ENCODE measurements at regions not wholly inside any gene's neighbourhood (a gene's known extent, or its start where the extent isn't known, plus 50 kb on each side); places are given as distances from the start of the nearest gene placed in this dataset.

DNA sequence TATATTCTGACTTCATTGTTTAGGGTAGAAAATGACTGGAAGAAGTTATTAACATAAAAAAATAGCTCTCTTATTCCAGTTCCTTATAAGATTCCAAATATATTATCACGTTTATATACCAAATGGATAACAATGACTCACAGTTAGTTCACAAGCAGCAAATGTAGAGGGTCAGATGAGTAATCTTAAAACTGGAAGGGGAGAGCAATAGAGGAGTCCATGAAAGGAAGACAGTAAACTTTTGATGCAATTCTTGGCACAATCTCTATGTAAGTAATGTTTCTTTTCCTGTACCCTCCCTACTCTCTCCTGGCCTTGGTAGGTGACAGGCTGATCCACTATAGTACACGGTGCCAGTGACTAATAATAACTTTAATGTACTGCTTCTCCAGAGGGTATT is 259.0 kb upstream of the TRPC5 start:
- no peaks in the 10 kb centered on the region; the same call in 1 of the 2 replicates for H3K4me1 ChIP-seq (ENCODE audit: low read length)
- H3K4me2 ChIP-seq (ENCODE audit: low read length), result no peak overlapping the region
- no peaks in the 10 kb centered on the region for H3K27me3 ChIP-seq (ENCODE audit: low read depth, low read length)
- no peaks in the 10 kb centered on the region for H3K9me3 ChIP-seq (ENCODE audit: insufficient read depth, low read length)
- H3K36me3 ChIP-seq (replicated peaks; ENCODE audit: low read depth, low read length), result no peaks in the 10 kb centered on the region
- H3K79me2 ChIP-seq (ENCODE audit: low read length), result no peaks in the 10 kb centered on the region
- no peak overlapping the region for H3K9ac ChIP-seq (ENCODE audit: low read length)
- H3K27ac ChIP-seq (ENCODE audit: low read length), result no peak overlapping the region
- H3K4me3 ChIP-seq (ENCODE audit: low read length), result no peak overlapping the region
- no peak overlapping the region for H2AFZ ChIP-seq (ENCODE audit: low read depth, low read length)
- H4K20me1 ChIP-seq (ENCODE audit: insufficient read depth, low read length), result no peaks in the 10 kb centered on the region
- TF ChIP-seq, protein P1, sequence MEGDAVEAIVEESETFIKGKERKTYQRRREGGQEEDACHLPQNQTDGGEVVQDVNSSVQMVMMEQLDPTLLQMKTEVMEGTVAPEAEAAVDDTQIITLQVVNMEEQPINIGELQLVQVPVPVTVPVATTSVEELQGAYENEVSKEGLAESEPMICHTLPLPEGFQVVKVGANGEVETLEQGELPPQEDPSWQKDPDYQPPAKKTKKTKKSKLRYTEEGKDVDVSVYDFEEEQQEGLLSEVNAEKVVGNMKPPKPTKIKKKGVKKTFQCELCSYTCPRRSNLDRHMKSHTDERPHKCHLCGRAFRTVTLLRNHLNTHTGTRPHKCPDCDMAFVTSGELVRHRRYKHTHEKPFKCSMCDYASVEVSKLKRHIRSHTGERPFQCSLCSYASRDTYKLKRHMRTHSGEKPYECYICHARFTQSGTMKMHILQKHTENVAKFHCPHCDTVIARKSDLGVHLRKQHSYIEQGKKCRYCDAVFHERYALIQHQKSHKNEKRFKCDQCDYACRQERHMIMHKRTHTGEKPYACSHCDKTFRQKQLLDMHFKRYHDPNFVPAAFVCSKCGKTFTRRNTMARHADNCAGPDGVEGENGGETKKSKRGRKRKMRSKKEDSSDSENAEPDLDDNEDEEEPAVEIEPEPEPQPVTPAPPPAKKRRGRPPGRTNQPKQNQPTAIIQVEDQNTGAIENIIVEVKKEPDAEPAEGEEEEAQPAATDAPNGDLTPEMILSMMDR (IDR thresholded peaks at IDR 0.05; ENCODE audit: low read depth, low read length), result no peak
- TF ChIP-seq EZH2phosphoT487 (IDR thresholded peaks at IDR 0.05; ENCODE audit: low read depth), result no peak

DNA sequence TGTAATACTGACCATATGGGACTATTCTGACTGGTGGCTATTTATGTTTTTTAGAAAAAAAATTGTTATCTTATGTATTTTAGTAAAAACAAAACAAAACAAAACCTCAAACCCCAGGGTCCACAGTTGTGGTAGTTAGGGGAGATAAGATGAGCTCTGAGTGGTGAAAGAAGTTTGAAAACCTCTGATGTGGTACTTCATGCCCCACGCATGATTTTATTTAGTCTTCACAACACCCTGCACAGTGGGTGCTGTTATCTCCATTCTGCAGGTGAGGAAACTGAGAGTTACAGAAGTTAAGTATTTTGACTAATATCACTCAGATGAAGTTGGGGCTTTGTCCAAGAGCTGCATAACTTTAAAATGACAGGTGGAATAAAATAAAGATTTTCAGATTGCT is 230.6 kb upstream of the TRPC5 start:
- H4K20me1 ChIP-seq (ENCODE audit: insufficient read depth, low read length), result no peaks in the 10 kb centered on the region
- no peaks in the 10 kb centered on the region for H3K9me3 ChIP-seq (ENCODE audit: insufficient read depth, low read length)
- no peak overlapping the region for H3K27ac ChIP-seq (ENCODE audit: low read length)
- H3K4me3 ChIP-seq (ENCODE audit: low read length), result no peak overlapping the region
- H3K79me2 ChIP-seq (ENCODE audit: low read length), result no peaks in the 10 kb centered on the region
- H3K36me3 ChIP-seq (replicated peaks; ENCODE audit: low read depth, low read length), result no peaks in the 10 kb centered on the region
- H2AFZ ChIP-seq (ENCODE audit: low read depth, low read length), result no peak overlapping the region
- no peak for TF ChIP-seq EZH2phosphoT487 (IDR thresholded peaks at IDR 0.05; ENCODE audit: low read depth)
- TF ChIP-seq, protein P1 (IDR thresholded peaks at IDR 0.05; ENCODE audit: low read depth, low read length), result no peak
- H3K4me2 ChIP-seq (ENCODE audit: low read length), result no peak overlapping the region
- H3K27me3 ChIP-seq (ENCODE audit: low read depth, low read length), result no peaks in the 10 kb centered on the region
- peaks cover 4% of the 10 kb centered on the region; the same call in 1 of the 2 replicates for H3K4me1 ChIP-seq (ENCODE audit: low read length)
- no peak overlapping the region for H3K9ac ChIP-seq (ENCODE audit: low read length)

- H3K79me2 ChIP-seq (ENCODE audit: low read length), result no peaks in the 10 kb centered on the region
- no peak overlapping the region for H3K9ac ChIP-seq (ENCODE audit: low read length)
- no peak overlapping the region for H3K4me3 ChIP-seq (ENCODE audit: low read length)
- H3K4me1 ChIP-seq (ENCODE audit: low read length), result peaks cover 12% of the 10 kb centered on the region
- H3K9me3 ChIP-seq (ENCODE audit: insufficient read depth, low read length), result no peaks in the 10 kb centered on the region
- H2AFZ ChIP-seq (ENCODE audit: low read depth, low read length), result 0 out of 2 replicates have a peak overlapping the region, but pooled peaks have one; percentile 31
- H3K27me3 ChIP-seq (ENCODE audit: low read depth, low read length), result no peaks in the 10 kb centered on the region
- no peak overlapping the region for H3K27ac ChIP-seq (ENCODE audit: low read length)
- TF ChIP-seq, protein P1 (IDR thresholded peaks at IDR 0.05; ENCODE audit: low read depth, low read length), result no peak
- no peak for TF ChIP-seq EZH2phosphoT487 (IDR thresholded peaks at IDR 0.05; ENCODE audit: low read depth)
- no peaks in the 10 kb centered on the region for H4K20me1 ChIP-seq (ENCODE audit: insufficient read depth, low read length)
- no peak overlapping the region for H3K4me2 ChIP-seq (ENCODE audit: low read length)
- no peaks in the 10 kb centered on the region for H3K36me3 ChIP-seq (replicated peaks; ENCODE audit: low read depth, low read length)
Measured at GRCh38 chrX:112306027-112306426, 223.5 kb upstream of the TRPC5 start.

DNA sequence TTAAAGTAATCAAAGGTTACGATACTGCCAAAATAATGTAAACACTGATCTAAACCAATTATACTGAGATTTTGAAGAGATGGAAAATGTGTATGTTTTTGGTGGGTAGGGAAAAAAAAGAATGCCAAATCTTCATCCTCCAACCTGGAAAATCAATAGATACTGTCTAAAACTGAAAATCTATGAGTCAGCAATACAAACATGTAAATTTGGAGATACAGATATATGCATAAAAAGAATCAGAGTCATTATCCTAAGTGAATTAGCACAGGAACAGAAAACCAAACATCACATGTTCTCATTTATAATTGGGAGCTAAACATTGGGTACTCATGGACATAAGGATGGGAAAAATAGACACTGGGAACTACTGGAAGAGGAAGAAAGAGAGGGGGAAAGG is 197.4 kb upstream of the TRPC5 start:
- Histone ChIP-seq H3K27me3 (ENCODE audit: low read depth, low read length) (no peaks in the 10 kb centered on the region), H3K36me3 (replicated peaks; ENCODE audit: low read depth, low read length) (no peaks in the 10 kb centered on the region)

More for the DNA sequence above, 197.4 kb upstream of the TRPC5 start:
- no peak overlapping the region for H3K27ac ChIP-seq (ENCODE audit: low read length)
- H3K4me1 ChIP-seq (ENCODE audit: low read length), result no peaks in the 10 kb centered on the region
- no peaks in the 10 kb centered on the region for H3K9me3 ChIP-seq (ENCODE audit: insufficient read depth, low read length)
- H3K4me3 ChIP-seq (ENCODE audit: low read length), result no peak overlapping the region
- no peak overlapping the region for H2AFZ ChIP-seq (ENCODE audit: low read depth, low read length)
- no peak overlapping the region for H3K4me2 ChIP-seq (ENCODE audit: low read length)
- no peaks in the 10 kb centered on the region for H4K20me1 ChIP-seq (ENCODE audit: insufficient read depth, low read length)
- no peaks in the 10 kb centered on the region for H3K79me2 ChIP-seq (ENCODE audit: low read length)
- no peak for TF ChIP-seq EZH2phosphoT487 (IDR thresholded peaks at IDR 0.05; ENCODE audit: low read depth)
- TF ChIP-seq, protein P1 (IDR thresholded peaks at IDR 0.05; ENCODE audit: low read depth, low read length), result no peak
- no peak overlapping the region for H3K9ac ChIP-seq (ENCODE audit: low read length)
